ENCODE measurements at regions not wholly inside any gene's neighbourhood (a gene's known extent, or its start where the extent isn't known, plus 50 kb on each side); places are given as distances from the start of the nearest gene placed in this dataset.

- TF ChIP-seq CTCF (conservative IDR thresholded peaks at IDR 0.05; ENCODE audit: low read length) (no peak), EZH2phosphoT487 (IDR thresholded peaks at IDR 0.05; ENCODE audit: borderline replicate concordance) (no peak)
Observed at GRCh38 chr5:91474201-91474600, 91.1 kb upstream of the ARRDC3 start.

Data from Loucy (cell line).